VCaP (cell line): ENCODE measurements at regions not wholly inside any gene's neighbourhood (a gene's known extent, or its start where the extent isn't known, plus 50 kb on each side); places are given as distances from the start of the nearest gene placed in this dataset.

Source experiments
- H3K27ac ChIP-seq: fragments of 450-650 bp; 2 replicates; pipeline ENCODE4 v1.5.1; 2017
- CTCF ChIP-seq: fragments of 450-650 bp; conservative IDR thresholded peaks from 2 replicates; pipeline ENCODE4 v1.5.1; 2017; ENCODE audit warnings: mild to moderate bottlenecking, moderate library complexity

GRCh38 chr5:74542482-74542881, 98.0 kb downstream of the ENC1 start:
- H3K27ac ChIP-seq, result peak overlapping the region; percentile 40; the same call in 1 of the 2 replicates
- no peak for TF ChIP-seq CTCF

- TF ChIP-seq CTCF, result no peak
- H3K27ac ChIP-seq, result peak overlapping the region; percentile 40
Observed at GRCh38 chr5:74541381-74541781, 99.1 kb downstream of the ENC1 start.

GRCh38 chr5:74540622-74541021, 99.9 kb downstream of the ENC1 start:
- no peak for TF ChIP-seq CTCF
- H3K27ac ChIP-seq, result peak overlapping the region; percentile 40

- TF ChIP-seq CTCF, result no peak
- peak overlapping the region; percentile 40 for H3K27ac ChIP-seq
Observed at GRCh38 chr5:74539986-74540385, 100.5 kb downstream of the ENC1 start.

GRCh38 chr5:74538206-74538661, 102.3 kb downstream of the ENC1 start:
- H3K27ac ChIP-seq, result no peak overlapping the region

GRCh38 chr5:74536658-74537057, 103.9 kb downstream of the ENC1 start:
- TF ChIP-seq CTCF, result no peak
- no peak overlapping the region for H3K27ac ChIP-seq

More at GRCh38 chr5:74538206-74538661, 102.3 kb downstream of the ENC1 start:
- no peak for TF ChIP-seq CTCF

GRCh38 chr5:74535926-74536325, 104.6 kb downstream of the ENC1 start:
- no peak for TF ChIP-seq CTCF
- H3K27ac ChIP-seq, result no peak overlapping the region
